ENCODE measurements at regions not wholly inside any gene's neighbourhood (a gene's known extent, or its start where the extent isn't known, plus 50 kb on each side); places are given as distances from the start of the nearest gene placed in this dataset.

DNA sequence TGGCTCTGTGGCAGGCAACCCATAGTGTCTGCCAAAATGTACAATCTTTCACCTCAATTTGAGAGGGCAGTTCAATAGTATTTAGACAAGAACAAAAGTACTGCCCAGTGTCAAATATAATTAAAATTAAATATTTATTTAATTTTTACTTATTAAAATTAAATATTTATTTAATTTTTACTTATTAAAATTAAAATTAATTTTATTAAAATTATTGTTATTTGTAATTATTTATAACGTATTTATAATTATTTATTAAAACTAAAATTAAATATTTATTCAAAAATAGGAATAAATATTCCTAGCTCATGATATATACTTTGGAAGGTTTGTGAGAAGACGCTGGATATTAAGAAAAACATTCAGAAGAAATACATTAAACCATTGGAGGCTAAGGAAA is 93.7 kb upstream of the CAV2 start:
- TF ChIP-seq, protein P1, sequence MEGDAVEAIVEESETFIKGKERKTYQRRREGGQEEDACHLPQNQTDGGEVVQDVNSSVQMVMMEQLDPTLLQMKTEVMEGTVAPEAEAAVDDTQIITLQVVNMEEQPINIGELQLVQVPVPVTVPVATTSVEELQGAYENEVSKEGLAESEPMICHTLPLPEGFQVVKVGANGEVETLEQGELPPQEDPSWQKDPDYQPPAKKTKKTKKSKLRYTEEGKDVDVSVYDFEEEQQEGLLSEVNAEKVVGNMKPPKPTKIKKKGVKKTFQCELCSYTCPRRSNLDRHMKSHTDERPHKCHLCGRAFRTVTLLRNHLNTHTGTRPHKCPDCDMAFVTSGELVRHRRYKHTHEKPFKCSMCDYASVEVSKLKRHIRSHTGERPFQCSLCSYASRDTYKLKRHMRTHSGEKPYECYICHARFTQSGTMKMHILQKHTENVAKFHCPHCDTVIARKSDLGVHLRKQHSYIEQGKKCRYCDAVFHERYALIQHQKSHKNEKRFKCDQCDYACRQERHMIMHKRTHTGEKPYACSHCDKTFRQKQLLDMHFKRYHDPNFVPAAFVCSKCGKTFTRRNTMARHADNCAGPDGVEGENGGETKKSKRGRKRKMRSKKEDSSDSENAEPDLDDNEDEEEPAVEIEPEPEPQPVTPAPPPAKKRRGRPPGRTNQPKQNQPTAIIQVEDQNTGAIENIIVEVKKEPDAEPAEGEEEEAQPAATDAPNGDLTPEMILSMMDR (IDR thresholded peaks at IDR 0.05): no peak
- no peak for TF ChIP-seq POLR2A (IDR thresholded peaks at IDR 0.05)
- no peak for TF ChIP-seq EP300 (IDR thresholded peaks at IDR 0.05)
